NCI-H2227 (cell line): ENCODE measurements at regions not wholly inside any gene's neighbourhood (a gene's known extent, or its start where the extent isn't known, plus 50 kb on each side); places are given as distances from the start of the nearest gene placed in this dataset.
"Not testable (repeated sequence)": the region's sequence is repeated elsewhere in the genome, so short reads cannot be mapped to it uniquely, and the experiment has no call there.

Experiments
- DNase-seq: peaks from one replicate; lab custom pipeline; 2025; ENCODE audit not compliant: unreplicated experiment; lab: John Stamatoyannopoulos, UW

GRCh38 chr2:13156916-13157315, 440.2 kb downstream of the TRIB2 start:
- no peak for DNase-seq

GRCh38 chr2:13158466-13158865, 441.7 kb downstream of the TRIB2 start:
- DNase-seq: no peak

- no peak for DNase-seq
These were observed 464.0 kb downstream of the TRIB2 start for GRCh38 chr2:13180729-13181128.

- no peak for DNase-seq
These were observed 476.3 kb downstream of the TRIB2 start for GRCh38 chr2:13193075-13193474.

GRCh38 chr2:13193900-13194299, 477.2 kb downstream of the TRIB2 start:
- peak; percentile 49 for DNase-seq

- no peak for DNase-seq
These were observed 478.5 kb downstream of the TRIB2 start for GRCh38 chr2:13195270-13195669.

- DNase-seq: no peak
These were observed 480.5 kb downstream of the TRIB2 start for GRCh38 chr2:13197248-13197647.

- DNase-seq: no peak
These were observed 485.2 kb downstream of the TRIB2 start for GRCh38 chr2:13201924-13202323.

GRCh38 chr2:13212115-13212514, 495.4 kb downstream of the TRIB2 start:
- no peak for DNase-seq

- DNase-seq: no peak
These were observed 501.5 kb downstream of the TRIB2 start for GRCh38 chr2:13218205-13218604.

- no peak for DNase-seq
These were observed 510.8 kb downstream of the TRIB2 start for GRCh38 chr2:13227578-13227977.

- DNase-seq: no peak
These were observed 513.5 kb downstream of the TRIB2 start for GRCh38 chr2:13230221-13230620.

- no peak for DNase-seq
These were observed 523.3 kb downstream of the TRIB2 start for GRCh38 chr2:13240061-13240460.

GRCh38 chr2:13240789-13241487, 524.2 kb downstream of the TRIB2 start:
- no peak for DNase-seq

- no peak for DNase-seq
These were observed 535.9 kb downstream of the TRIB2 start for GRCh38 chr2:13252615-13253014.

- no peak for DNase-seq
These were observed 538.7 kb downstream of the TRIB2 start for GRCh38 chr2:13255485-13255884.

GRCh38 chr2:13260402-13260801, 543.7 kb downstream of the TRIB2 start:
- no peak for DNase-seq

GRCh38 chr2:13266166-13266565, 549.4 kb downstream of the TRIB2 start:
- no peak for DNase-seq

GRCh38 chr2:13284688-13285087, 568.0 kb downstream of the TRIB2 start:
- no peak for DNase-seq

- DNase-seq: no peak
These were observed 572.6 kb downstream of the TRIB2 start for GRCh38 chr2:13289310-13289709.

GRCh38 chr2:13308478-13308805, 591.7 kb downstream of the TRIB2 start:
- DNase-seq: not testable (repeated sequence)

- DNase-seq: no peak
These were observed 592.3 kb downstream of the TRIB2 start for GRCh38 chr2:13308989-13309388.

GRCh38 chr2:13332060-13332459, 615.3 kb downstream of the TRIB2 start:
- no peak for DNase-seq
